ENCODE measurements at regions not wholly inside any gene's neighbourhood (a gene's known extent, or its start where the extent isn't known, plus 50 kb on each side); places are given as distances from the start of the nearest gene placed in this dataset.
"Not testable (repeated sequence)": the region's sequence is repeated elsewhere in the genome, so short reads cannot be mapped to it uniquely, and the experiment has no call there.

GRCh38 chr3:73120710-73121109 is 59.3 kb downstream of the EBLN2 start:
- in situ Hi-C loops (cut with HindIII; ENCODE audit: low pct_unique_long_range_greater_than_20kb, low sequenced_read_pairs), result no loop called here
- no peak for DNase-seq (ENCODE audit: low read depth, low spot score)

- no peak for DNase-seq (ENCODE audit: low read depth, low spot score)
- in situ Hi-C loops (cut with HindIII; ENCODE audit: low pct_unique_long_range_greater_than_20kb, low sequenced_read_pairs), result no loop called here
Observed at GRCh38 chr3:73121669-73122331, 60.3 kb downstream of the EBLN2 start.

GRCh38 chr3:73134034-73134433 is 72.6 kb downstream of the EBLN2 start:
- DNase-seq (ENCODE audit: low read depth, low spot score), result no peak
- in situ Hi-C loops (cut with HindIII; ENCODE audit: low pct_unique_long_range_greater_than_20kb, low sequenced_read_pairs), result no loop called here

- DNase-seq (ENCODE audit: low read depth, low spot score), result no peak
- in situ Hi-C loops (cut with HindIII; ENCODE audit: low pct_unique_long_range_greater_than_20kb, low sequenced_read_pairs), result no loop called here
Observed at GRCh38 chr3:73136941-73137340, 75.5 kb downstream of the EBLN2 start.

- no peak for DNase-seq (ENCODE audit: low read depth, low spot score)
- in situ Hi-C loops (cut with HindIII; ENCODE audit: low pct_unique_long_range_greater_than_20kb, low sequenced_read_pairs), result no loop called here
Observed at GRCh38 chr3:73137736-73138403, 76.4 kb downstream of the EBLN2 start.

- no peak for DNase-seq (ENCODE audit: low read depth, low spot score)
- in situ Hi-C loops (cut with HindIII; ENCODE audit: low pct_unique_long_range_greater_than_20kb, low sequenced_read_pairs), result no loop called here
Observed at GRCh38 chr3:73140772-73141442, 79.4 kb downstream of the EBLN2 start.

- in situ Hi-C loops (cut with HindIII; ENCODE audit: low pct_unique_long_range_greater_than_20kb, low sequenced_read_pairs), result no loop called here
- no peak for DNase-seq (ENCODE audit: low read depth, low spot score)
Observed at GRCh38 chr3:73141525-73141924, 80.1 kb downstream of the EBLN2 start.

- in situ Hi-C loops (cut with HindIII; ENCODE audit: low pct_unique_long_range_greater_than_20kb, low sequenced_read_pairs), result no loop called here
- no peak for DNase-seq (ENCODE audit: low read depth, low spot score)
Observed at GRCh38 chr3:73143401-73143800, 81.9 kb downstream of the EBLN2 start.

GRCh38 chr3:73143821-73144237 is 82.4 kb downstream of the EBLN2 start:
- DNase-seq (ENCODE audit: low read depth, low spot score), result no peak
- in situ Hi-C loops (cut with HindIII; ENCODE audit: low pct_unique_long_range_greater_than_20kb, low sequenced_read_pairs), result no loop called here

GRCh38 chr3:73144276-73144675 is 82.8 kb downstream of the EBLN2 start:
- in situ Hi-C loops (cut with HindIII; ENCODE audit: low pct_unique_long_range_greater_than_20kb, low sequenced_read_pairs), result no loop called here
- no peak for DNase-seq (ENCODE audit: low read depth, low spot score)

GRCh38 chr3:73144828-73145227 is 83.4 kb downstream of the EBLN2 start:
- in situ Hi-C loops (cut with HindIII; ENCODE audit: low pct_unique_long_range_greater_than_20kb, low sequenced_read_pairs), result no loop called here
- DNase-seq (ENCODE audit: low read depth, low spot score), result no peak

- DNase-seq (ENCODE audit: low read depth, low spot score); in situ Hi-C loops (cut with HindIII; ENCODE audit: low pct_unique_long_range_greater_than_20kb, low sequenced_read_pairs): not testable (repeated sequence)
Observed at GRCh38 chr3:73147479-73147878, 86.0 kb downstream of the EBLN2 start.

- in situ Hi-C loops (cut with HindIII; ENCODE audit: low pct_unique_long_range_greater_than_20kb, low sequenced_read_pairs), result no loop called here
- DNase-seq (ENCODE audit: low read depth, low spot score), result no peak
Observed at GRCh38 chr3:73148206-73148605, 86.7 kb downstream of the EBLN2 start.

GRCh38 chr3:73148682-73149081 is 87.2 kb downstream of the EBLN2 start:
- in situ Hi-C loops (cut with HindIII; ENCODE audit: low pct_unique_long_range_greater_than_20kb, low sequenced_read_pairs), result no loop called here
- DNase-seq (ENCODE audit: low read depth, low spot score), result no peak

GRCh38 chr3:73150369-73151130 is 89.1 kb downstream of the EBLN2 start:
- no peak for DNase-seq (ENCODE audit: low read depth, low spot score)
- in situ Hi-C loops (cut with HindIII; ENCODE audit: low pct_unique_long_range_greater_than_20kb, low sequenced_read_pairs), result no loop called here

GRCh38 chr3:73152571-73152970 is 91.1 kb downstream of the EBLN2 start:
- in situ Hi-C loops (cut with HindIII; ENCODE audit: low pct_unique_long_range_greater_than_20kb, low sequenced_read_pairs); DNase-seq (ENCODE audit: low read depth, low spot score): not testable (repeated sequence)

GRCh38 chr3:73153057-73153456 is 91.6 kb downstream of the EBLN2 start:
- in situ Hi-C loops (cut with HindIII; ENCODE audit: low pct_unique_long_range_greater_than_20kb, low sequenced_read_pairs); DNase-seq (ENCODE audit: low read depth, low spot score): not testable (repeated sequence)

- DNase-seq (ENCODE audit: low read depth, low spot score); in situ Hi-C loops (cut with HindIII; ENCODE audit: low pct_unique_long_range_greater_than_20kb, low sequenced_read_pairs): not testable (repeated sequence)
Observed at GRCh38 chr3:73154261-73154660, 92.8 kb downstream of the EBLN2 start.
